ENCODE measurements at regions not wholly inside any gene's neighbourhood (a gene's known extent, or its start where the extent isn't known, plus 50 kb on each side); places are given as distances from the start of the nearest gene placed in this dataset.

DNA sequence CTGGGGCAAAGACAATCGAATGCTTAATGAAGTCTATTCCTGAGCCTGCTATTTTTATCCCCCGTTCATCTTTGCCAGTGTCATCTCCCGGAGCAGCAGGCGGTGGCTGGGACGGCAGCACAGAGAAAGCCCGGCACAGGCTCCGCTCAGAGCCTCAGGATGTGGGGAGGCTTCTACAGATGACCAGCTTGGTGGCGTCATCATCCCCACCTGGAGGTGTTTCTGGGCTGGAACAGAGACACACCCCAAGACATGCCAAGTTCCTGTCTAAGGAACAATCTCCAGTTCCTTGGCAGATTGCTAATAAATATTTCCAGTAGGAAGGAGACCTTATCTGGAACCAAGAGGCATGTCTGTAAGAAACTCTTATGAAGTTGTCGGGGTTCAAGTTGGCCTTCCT is 552.4 kb upstream of the MGMT start:
- peaks cover 5% of the 10 kb centered on the region for H3K27me3 ChIP-seq
- H3K4me3 ChIP-seq (ENCODE audit: low read depth in 1 of 2, low read length in 1 of 2) = no peak overlapping the region
- H3K36me3 ChIP-seq = no peaks in the 10 kb centered on the region
- no peak overlapping the region for H3K27ac ChIP-seq
- TF ChIP-seq, protein P1, sequence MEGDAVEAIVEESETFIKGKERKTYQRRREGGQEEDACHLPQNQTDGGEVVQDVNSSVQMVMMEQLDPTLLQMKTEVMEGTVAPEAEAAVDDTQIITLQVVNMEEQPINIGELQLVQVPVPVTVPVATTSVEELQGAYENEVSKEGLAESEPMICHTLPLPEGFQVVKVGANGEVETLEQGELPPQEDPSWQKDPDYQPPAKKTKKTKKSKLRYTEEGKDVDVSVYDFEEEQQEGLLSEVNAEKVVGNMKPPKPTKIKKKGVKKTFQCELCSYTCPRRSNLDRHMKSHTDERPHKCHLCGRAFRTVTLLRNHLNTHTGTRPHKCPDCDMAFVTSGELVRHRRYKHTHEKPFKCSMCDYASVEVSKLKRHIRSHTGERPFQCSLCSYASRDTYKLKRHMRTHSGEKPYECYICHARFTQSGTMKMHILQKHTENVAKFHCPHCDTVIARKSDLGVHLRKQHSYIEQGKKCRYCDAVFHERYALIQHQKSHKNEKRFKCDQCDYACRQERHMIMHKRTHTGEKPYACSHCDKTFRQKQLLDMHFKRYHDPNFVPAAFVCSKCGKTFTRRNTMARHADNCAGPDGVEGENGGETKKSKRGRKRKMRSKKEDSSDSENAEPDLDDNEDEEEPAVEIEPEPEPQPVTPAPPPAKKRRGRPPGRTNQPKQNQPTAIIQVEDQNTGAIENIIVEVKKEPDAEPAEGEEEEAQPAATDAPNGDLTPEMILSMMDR (IDR thresholded peaks at IDR 0.05) = no peak
- no peaks in the 10 kb centered on the region for H3K4me1 ChIP-seq (ENCODE audit: control insufficient read depth in 1 of 2, insufficient read depth in 1 of 2, low read depth in 1 of 2, low read length in 1 of 2)
- no peaks in the 10 kb centered on the region for H3K9me3 ChIP-seq

DNA sequence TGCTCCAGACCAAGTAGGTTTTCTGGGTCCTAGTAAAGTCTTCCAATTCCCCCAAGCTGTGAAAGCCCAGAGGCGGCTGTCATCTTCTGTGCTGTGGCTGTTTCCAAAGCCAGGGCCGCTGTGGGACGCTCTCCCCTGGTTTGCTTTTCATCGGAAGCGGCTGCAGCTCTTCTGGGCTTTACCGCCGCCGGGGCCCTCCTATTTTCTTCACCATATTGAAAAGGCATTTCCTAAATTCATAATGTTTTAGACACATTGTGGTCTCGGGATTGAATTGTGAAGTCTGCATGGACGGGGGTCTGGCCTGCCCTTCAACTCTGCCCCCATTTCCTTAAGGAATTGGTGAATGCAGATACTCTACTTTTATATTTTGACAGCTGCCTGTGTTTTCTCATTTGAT is 551.4 kb upstream of the MGMT start:
- H3K9me3 ChIP-seq = no peaks in the 10 kb centered on the region
- H3K27me3 ChIP-seq = peaks cover 5% of the 10 kb centered on the region

DNA sequence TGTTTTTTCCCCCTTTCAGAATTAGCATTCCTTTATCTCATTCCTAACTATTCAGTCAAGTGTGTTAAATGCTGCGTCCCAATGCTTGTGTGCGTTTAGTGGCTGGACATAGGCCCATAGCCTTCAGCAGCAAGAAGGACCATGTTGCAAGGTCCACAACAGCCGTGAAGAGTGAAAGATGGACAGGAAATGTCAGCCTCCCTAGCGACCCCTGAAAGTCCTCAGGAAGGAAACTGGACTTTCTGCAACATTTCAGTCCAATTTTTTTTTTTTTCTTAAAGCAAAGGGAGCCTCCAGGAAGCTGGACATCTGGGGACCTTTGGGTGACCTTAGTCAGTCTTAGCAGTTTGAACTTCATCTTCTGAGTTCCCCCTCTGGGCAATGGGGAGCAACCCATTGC is 550.7 kb upstream of the MGMT start:
- Histone ChIP-seq H3K4me1 (ENCODE audit: control insufficient read depth in 1 of 2, insufficient read depth in 1 of 2, low read depth in 1 of 2, low read length in 1 of 2) (no peaks in the 10 kb centered on the region), H3K4me3 (ENCODE audit: low read depth in 1 of 2, low read length in 1 of 2) (no peak overlapping the region), H3K36me3 (no peaks in the 10 kb centered on the region), H3K9me3 (no peaks in the 10 kb centered on the region), H3K27me3 (peaks cover 5% of the 10 kb centered on the region), H3K27ac (no peak overlapping the region)
- TF ChIP-seq, protein P1 (IDR thresholded peaks at IDR 0.05) = no peak

More for the DNA sequence above, 551.4 kb upstream of the MGMT start:
- TF ChIP-seq, protein P1 (IDR thresholded peaks at IDR 0.05) = no peak
- Histone ChIP-seq H3K4me3 (ENCODE audit: low read depth in 1 of 2, low read length in 1 of 2) (no peak overlapping the region), H3K36me3 (no peaks in the 10 kb centered on the region), H3K27ac (no peak overlapping the region), H3K4me1 (ENCODE audit: control insufficient read depth in 1 of 2, insufficient read depth in 1 of 2, low read depth in 1 of 2, low read length in 1 of 2) (no peaks in the 10 kb centered on the region)

DNA sequence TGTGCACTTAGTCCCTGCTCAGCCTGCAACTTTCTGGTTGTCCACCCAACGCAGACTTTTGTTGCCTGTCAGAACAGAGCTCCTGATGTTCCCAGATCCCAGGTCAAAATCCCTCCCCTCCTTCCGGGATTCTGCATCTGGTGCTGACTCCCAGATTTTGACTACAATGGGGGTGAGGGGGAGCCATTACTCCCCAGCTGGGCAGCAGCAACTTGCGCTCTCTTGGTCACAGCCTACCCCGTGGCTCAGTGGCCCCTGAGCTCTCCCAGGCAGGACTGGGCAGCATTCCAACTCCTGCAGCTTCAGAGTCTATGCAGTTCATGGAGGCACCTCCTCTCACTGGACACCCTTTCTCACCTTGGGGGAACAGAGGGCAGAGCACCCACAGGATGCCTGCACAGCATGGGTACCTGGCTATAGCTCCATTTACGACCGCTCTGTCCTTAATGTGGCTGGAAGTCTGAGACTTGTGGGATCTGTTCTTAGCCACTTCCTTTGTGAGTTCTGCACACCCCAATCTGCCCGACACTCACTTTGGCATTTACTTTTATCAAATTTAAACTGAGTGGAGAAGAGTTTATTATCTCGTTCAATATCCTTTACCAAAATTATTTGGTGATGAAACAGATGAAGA is 545.5 kb upstream of the MGMT start:
- TF ChIP-seq, protein P1 (IDR thresholded peaks at IDR 0.05) = no peak
- H3K27me3 ChIP-seq = peaks cover 5% of the 10 kb centered on the region
- H3K36me3 ChIP-seq = no peaks in the 10 kb centered on the region
- H3K27ac ChIP-seq = no peak overlapping the region
- no peaks in the 10 kb centered on the region for H3K4me1 ChIP-seq (ENCODE audit: control insufficient read depth in 1 of 2, insufficient read depth in 1 of 2, low read depth in 1 of 2, low read length in 1 of 2)
- H3K4me3 ChIP-seq (ENCODE audit: low read depth in 1 of 2, low read length in 1 of 2) = no peak overlapping the region
- no peaks in the 10 kb centered on the region for H3K9me3 ChIP-seq

DNA sequence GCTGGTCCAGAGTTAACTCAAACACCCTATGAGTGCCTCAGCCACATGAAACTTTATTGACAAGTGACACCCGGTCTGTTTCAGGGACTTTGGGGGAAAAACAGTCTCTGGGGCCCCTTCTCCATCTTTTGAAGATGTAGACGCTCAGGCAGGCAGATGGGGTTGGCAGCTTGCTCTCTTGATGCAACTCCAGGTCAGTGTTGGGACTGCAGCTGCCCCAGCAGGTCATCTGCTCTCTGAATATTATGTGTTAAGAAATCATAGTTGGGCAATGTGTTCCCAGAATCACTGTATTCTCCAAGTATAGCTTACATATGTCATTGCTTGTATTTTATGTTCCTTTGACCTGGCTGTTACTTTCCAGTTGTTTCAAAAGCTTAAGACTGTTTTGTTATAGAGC is 544.9 kb upstream of the MGMT start:
- H3K36me3 ChIP-seq = no peaks in the 10 kb centered on the region
- H3K27ac ChIP-seq = no peak overlapping the region
- TF ChIP-seq, protein P1 (IDR thresholded peaks at IDR 0.05) = no peak
- H3K4me3 ChIP-seq (ENCODE audit: low read depth in 1 of 2, low read length in 1 of 2) = no peak overlapping the region
- no peaks in the 10 kb centered on the region for H3K4me1 ChIP-seq (ENCODE audit: control insufficient read depth in 1 of 2, insufficient read depth in 1 of 2, low read depth in 1 of 2, low read length in 1 of 2)
- H3K9me3 ChIP-seq = no peaks in the 10 kb centered on the region
- peaks cover 5% of the 10 kb centered on the region for H3K27me3 ChIP-seq
